Thymus (tissue), 11 donors: ENCODE measurements at regions not wholly inside any gene's neighbourhood (a gene's known extent, or its start where the extent isn't known, plus 50 kb on each side); places are given as distances from the start of the nearest gene placed in this dataset.

Experiments
- DNase-seq, 9 donors: peaks; one replicate each; pipeline ENCODE4 v3.0.0-alpha.2; 2013; ENCODE audit warnings: low spot score in 9 of 9, low read depth in 6 of 9, missing footprints in 1 of 9
- H3K27ac ChIP-seq, 2 donors: one replicate each; pipeline ENCODE4 v1.5.1; 2013; ENCODE audit warnings: control low read depth in 1 of 2, low read depth in 1 of 2, low read length in 1 of 2, mild to moderate bottlenecking in 1 of 2, moderate library complexity in 1 of 2
- H3K27me3 ChIP-seq, 2 donors: one replicate each; pipeline ENCODE4 v1.5.1; 2013; ENCODE audit warnings: low read length in 1 of 2; ENCODE audit not compliant: control insufficient read depth in 2 of 2, insufficient read depth in 1 of 2
- H3K36me3 ChIP-seq, 2 donors: one replicate each; pipeline ENCODE4 v1.5.1; 2013; ENCODE audit warnings: low read length in 1 of 2, mild to moderate bottlenecking in 1 of 2, moderate library complexity in 1 of 2; ENCODE audit not compliant: control insufficient read depth in 2 of 2, insufficient read depth in 2 of 2
- H3K4me1 ChIP-seq, 2 donors: one replicate each; pipeline ENCODE4 v1.5.1; 2013; ENCODE audit warnings: low read length in 2 of 2; ENCODE audit not compliant: control insufficient read depth in 2 of 2, insufficient read depth in 2 of 2
- H3K4me3 ChIP-seq, 2 donors: one replicate each; pipeline ENCODE4 v1.5.1; 2013; ENCODE audit warnings: low read length in 2 of 2, control low read depth in 1 of 2, mild to moderate bottlenecking in 1 of 2
- H3K9me3 ChIP-seq, 2 donors: one replicate each; pipeline ENCODE4 v1.5.1; 2013; ENCODE audit warnings: low read length in 1 of 2, mild to moderate bottlenecking in 1 of 2; ENCODE audit not compliant: control insufficient read depth in 2 of 2, insufficient read depth in 1 of 2
- whole genome bisulfite sequencing: extraction: QIAGEN DNeasy Blood & Tissue Kit; methylation state at CpG from one replicate; pipeline ENCODE4 v1.1.7; 2013; 5-methylcytosine and 5-hydroxymethylcytosine counted together
- donor health status: healthy.

DNA sequence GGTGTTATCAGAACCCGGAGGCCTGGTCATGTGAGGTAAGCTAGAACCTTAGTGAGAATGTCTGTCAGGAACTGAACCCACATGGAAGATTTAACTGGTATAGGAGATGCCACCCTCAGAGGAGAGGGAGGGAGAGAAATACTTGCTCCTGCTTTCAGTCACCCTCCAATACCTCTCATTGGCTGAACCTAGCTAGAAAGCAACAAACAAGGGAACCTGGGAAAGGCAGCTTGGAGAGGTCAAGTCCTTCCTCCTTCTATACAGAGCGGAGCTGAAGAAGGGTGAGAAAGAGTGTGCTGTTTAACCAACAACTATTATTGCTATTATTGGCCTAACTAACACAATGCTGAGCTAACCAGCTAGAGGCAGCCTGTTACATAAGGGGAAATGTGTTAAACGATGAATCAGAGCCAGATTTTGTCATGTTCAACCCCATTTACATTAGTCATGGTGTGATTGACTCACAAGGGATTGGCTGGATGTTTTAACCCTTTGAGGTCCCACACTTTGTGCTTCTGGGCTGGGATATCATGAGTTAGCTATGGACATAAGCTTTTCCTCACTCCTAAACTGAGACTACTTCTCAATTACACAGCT is 96.5 kb upstream of the ESX1 start:
- H3K4me3 ChIP-seq = no peak overlapping the region

DNA sequence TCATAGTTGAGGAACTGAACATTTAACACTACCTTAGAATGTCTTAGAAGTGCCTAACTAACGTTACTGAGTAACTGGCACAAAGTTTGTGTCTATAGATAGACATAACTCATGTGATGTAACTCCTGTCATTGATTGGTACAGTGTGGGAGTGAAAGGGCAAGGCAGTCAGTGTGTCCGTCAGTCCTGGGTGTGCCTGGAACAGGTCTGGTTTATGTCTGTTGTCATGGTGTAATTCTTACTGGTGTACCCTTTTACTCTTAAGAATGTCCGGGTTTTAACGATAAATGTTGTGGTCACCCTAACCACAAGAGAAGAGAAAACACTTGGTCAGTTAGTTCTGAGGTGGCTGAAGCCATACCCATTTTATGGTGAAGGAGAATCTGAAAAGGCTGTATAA is 93.1 kb upstream of the ESX1 start:
- Histone ChIP-seq H3K4me1 (no peaks in the 10 kb centered on the region), H3K9me3 (no peaks in the 10 kb centered on the region), H3K36me3 (no peaks in the 10 kb centered on the region), H3K4me3 (no peak overlapping the region), H3K27ac (no peak overlapping the region), H3K27me3 (no peaks in the 10 kb centered on the region)
- WGBS = 87% methylated on average over 4 of the region's 4 CpGs
- no peak for DNase-seq

More for the DNA sequence above, 96.5 kb upstream of the ESX1 start:
- H3K36me3 ChIP-seq = no peaks in the 10 kb centered on the region
- H3K4me1 ChIP-seq = no peaks in the 10 kb centered on the region
- WGBS = 74% methylated on average over 3 of the region's 3 CpGs
- no peaks in the 10 kb centered on the region for H3K27me3 ChIP-seq
- no peak for DNase-seq
- H3K27ac ChIP-seq = no peak overlapping the region
- H3K9me3 ChIP-seq = no peaks in the 10 kb centered on the region

DNA sequence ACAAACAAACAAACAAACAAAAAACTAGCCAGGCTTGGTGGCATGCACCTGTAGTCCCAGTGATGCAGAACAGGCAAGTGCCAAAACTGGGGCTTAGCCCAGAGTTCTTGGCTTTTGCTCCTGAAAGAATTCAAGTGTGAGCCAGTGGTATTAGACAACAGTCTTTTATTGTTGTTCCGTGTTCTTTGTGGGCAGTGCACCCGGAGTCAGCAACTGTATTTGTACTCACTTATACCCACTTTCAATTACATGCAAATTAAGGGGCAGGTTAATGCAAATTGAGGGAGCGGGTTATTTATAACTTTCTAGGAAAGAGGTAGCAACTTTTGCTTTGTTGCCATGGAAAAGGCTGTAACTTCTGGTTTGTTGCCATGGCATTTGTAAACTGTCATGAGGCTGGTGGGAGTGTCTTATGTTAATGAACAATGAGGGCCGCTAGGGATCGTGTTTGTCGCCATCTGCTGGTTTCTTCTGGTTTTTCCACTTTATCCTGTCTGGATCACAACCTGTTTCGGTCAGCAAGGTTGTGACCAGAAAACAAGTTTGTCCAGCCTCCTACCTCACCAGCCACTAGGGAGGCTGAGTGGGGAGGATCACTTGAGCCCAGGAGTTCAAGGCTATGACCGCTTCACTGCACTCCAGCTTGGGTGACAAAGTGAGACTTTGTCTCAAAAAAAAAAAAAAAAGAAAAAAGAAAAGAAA is 88.8 kb upstream of the ESX1 start:
- WGBS = 45% methylated on average over 8 of the region's 8 CpGs
- Histone ChIP-seq H3K4me1 (no peaks in the 10 kb centered on the region), H3K36me3 (no peaks in the 10 kb centered on the region), H3K4me3 (no peak overlapping the region), H3K27ac (no peak overlapping the region), H3K27me3 (no peaks in the 10 kb centered on the region), H3K9me3 (no peaks in the 10 kb centered on the region)
- peak in 8 of 9 donors; percentile 1 to 57 (median 12) for DNase-seq

DNA sequence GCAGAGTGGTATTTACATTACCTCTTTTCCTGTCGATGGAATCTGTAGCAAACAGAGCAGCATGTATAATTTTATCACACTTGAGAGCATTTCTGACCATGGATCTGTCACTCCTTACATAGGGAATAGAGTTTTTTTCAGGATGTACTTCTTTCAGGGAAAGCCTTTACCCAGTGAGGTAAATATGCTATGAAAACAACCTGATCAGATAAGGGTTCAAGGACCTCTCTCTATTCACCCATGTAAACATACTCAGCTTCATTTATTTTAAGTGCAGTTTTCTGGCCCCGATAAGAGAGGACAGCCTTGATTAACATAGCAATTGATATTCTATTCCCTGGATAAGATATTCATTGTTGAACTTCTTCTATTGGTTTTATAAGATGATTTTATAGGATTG is 87.3 kb upstream of the ESX1 start:
- 60% methylated on average over 2 of the region's 2 CpGs for WGBS
- no peaks in the 10 kb centered on the region for H3K27me3 ChIP-seq
- H3K27ac ChIP-seq = no peak overlapping the region
- no peaks in the 10 kb centered on the region for H3K4me1 ChIP-seq
- H3K36me3 ChIP-seq = no peaks in the 10 kb centered on the region
- no peaks in the 10 kb centered on the region for H3K9me3 ChIP-seq
- H3K4me3 ChIP-seq = no peak overlapping the region
- no peak for DNase-seq

DNA sequence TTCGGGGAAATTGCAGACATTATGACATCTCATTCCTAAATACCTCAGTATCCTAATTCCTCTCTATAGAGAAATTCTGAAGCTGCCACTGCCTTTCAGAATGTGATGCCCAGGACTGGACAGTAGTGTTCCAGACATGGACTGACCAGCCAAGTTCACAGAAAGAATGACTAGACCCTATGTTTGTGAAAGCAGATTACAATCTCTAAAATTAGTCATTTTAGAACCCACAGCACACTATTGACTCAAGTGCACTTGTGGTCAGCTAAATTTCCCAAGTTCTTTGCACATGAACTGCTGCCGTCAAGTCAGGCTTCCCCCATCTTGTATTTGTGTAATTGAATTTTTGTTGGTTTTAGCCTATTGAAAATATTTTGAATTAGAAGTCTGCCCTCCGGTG is 81.0 kb upstream of the ESX1 start:
- no peak for DNase-seq

DNA sequence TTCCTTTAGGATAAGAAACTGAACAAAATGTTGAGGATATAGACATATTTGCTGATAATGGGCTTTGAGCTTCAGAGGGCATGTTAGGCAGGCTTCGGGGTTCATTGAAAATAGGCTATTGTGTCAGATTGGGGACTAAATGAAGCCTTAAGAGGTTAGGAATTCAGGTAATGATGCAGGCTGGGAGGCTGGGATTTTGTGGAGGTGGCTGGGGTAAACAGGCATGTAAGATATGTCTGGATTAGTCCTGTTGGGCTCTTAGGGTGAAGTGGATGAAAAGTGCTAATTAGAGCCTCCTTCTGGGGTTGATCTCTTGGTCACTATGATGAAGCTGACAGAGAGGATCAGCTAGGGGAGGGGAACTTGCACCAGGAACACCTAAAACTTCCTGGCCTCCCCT is 80.2 kb upstream of the ESX1 start:
- WGBS = 89% methylated on average over 1 of the region's 1 CpG
- Histone ChIP-seq H3K9me3 (no peaks in the 10 kb centered on the region), H3K4me1 (no peaks in the 10 kb centered on the region), H3K36me3 (no peaks in the 10 kb centered on the region), H3K27me3 (no peaks in the 10 kb centered on the region), H3K27ac (no peak overlapping the region), H3K4me3 (no peak overlapping the region)
- no peak for DNase-seq

More for the DNA sequence above, 81.0 kb upstream of the ESX1 start:
- H3K27ac ChIP-seq = no peak overlapping the region
- no peak overlapping the region for H3K4me3 ChIP-seq
- H3K27me3 ChIP-seq = no peaks in the 10 kb centered on the region
- H3K9me3 ChIP-seq = no peaks in the 10 kb centered on the region
- WGBS = 94% methylated on average over 3 of the region's 3 CpGs
- no peaks in the 10 kb centered on the region for H3K4me1 ChIP-seq
- no peaks in the 10 kb centered on the region for H3K36me3 ChIP-seq

DNA sequence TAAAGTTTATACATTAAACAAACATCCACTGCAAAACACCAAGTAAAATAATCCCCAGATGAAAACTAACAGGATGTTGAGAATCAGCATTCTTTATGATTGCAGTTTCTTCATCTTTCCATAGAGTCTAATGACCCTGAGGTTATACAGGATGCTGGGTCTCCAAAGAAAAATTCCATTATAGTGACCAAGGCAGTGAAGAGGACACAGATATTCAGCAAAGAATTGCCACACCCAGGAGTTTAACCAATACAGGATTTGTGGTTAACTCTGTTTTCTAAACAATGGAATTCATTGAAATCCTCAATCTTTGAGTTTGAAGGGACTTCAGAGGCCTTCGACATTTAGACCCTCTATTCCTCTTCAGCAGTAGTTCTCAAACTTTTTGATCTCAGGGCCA is 76.2 kb upstream of the ESX1 start:
- Histone ChIP-seq H3K27ac (no peak overlapping the region), H3K4me3 (no peak overlapping the region), H3K27me3 (no peaks in the 10 kb centered on the region), H3K36me3 (no peaks in the 10 kb centered on the region), H3K9me3 (no peaks in the 10 kb centered on the region), H3K4me1 (no peaks in the 10 kb centered on the region)
- no peak for DNase-seq
- WGBS = 98% methylated on average over 1 of the region's 1 CpG

DNA sequence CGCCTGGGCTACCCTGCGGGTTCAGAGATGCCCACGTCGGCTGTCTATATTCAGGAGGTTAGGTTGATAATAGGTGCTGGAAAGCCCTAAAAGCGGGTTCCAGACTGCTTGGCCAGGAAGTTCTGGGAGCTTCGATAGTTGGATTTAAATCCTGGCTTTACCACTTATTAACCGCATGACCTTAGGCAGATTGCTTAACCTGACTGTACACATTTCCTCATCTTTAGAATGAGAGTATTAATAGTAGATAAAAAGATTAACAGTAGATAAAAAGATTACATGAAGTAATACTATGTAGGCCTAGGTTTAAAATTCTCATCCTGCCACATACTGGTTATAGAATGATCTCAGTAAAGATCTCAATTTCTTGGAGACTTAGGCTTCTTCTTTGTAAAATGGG is 75.0 kb upstream of the ESX1 start:
- WGBS = 96% methylated on average over 7 of the region's 7 CpGs
- Histone ChIP-seq H3K36me3 (no peaks in the 10 kb centered on the region), H3K27me3 (no peaks in the 10 kb centered on the region), H3K4me1 (no peaks in the 10 kb centered on the region), H3K27ac (no peak overlapping the region), H3K9me3 (no peaks in the 10 kb centered on the region), H3K4me3 (no peak overlapping the region)
- DNase-seq = no peak

DNA sequence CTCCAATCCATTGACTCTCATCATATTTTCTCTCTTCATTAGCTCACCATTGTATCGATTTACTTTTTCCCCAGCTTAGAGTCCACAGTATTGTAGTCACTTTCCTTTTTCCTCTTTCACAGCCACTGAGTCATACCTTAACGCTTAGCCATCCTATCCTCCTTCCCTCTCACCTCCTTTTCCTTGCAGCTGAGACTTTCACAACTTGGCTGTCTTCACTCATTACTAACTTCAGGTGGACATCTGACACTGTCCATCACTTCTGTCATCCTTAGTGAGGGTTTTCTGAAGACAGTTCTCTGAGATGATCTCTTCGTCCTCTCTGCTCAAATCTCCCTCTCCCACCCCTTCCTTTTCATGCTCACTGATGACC is 70.5 kb upstream of the ESX1 start:
- Histone ChIP-seq H3K9me3 (no peaks in the 10 kb centered on the region), H3K36me3 (no peaks in the 10 kb centered on the region), H3K4me1 (no peaks in the 10 kb centered on the region), H3K27ac (no peak overlapping the region), H3K27me3 (no peaks in the 10 kb centered on the region), H3K4me3 (no peak overlapping the region)
- no peak for DNase-seq
- 95% methylated on average over 3 of the region's 3 CpGs for WGBS
